A549 (cell line): ENCODE measurements at regions not wholly inside any gene's neighbourhood (a gene's known extent, or its start where the extent isn't known, plus 50 kb on each side); places are given as distances from the start of the nearest gene placed in this dataset.

Experiments
- CHD4 ChIP-seq: fragments of 200-600 bp; sonication (generic); IDR thresholded peaks from 2 replicates; pipeline ENCODE4 v1.6.1; 2016; ENCODE audit warnings: antibody characterized with exemption, mild to moderate bottlenecking, borderline replicate concordance
- CTCF ChIP-seq: fragments of >200 bp; sonication (Bioruptor Twin); formaldehyde crosslinking; IDR thresholded peaks from 3 replicates; pipeline ENCODE4 v1.5.1; 2016
- EHMT2 ChIP-seq: fragments of 200-600 bp; sonication (generic); IDR thresholded peaks from 2 replicates; pipeline ENCODE4 v1.6.1; 2016; ENCODE audit warnings: antibody characterized with exemption, low read depth, mild to moderate bottlenecking, moderate library complexity
- ELK1 ChIP-seq: fragments of 150-350 bp; IDR thresholded peaks from 2 replicates; pipeline ENCODE4 v1.6.1; 2014; ENCODE audit warnings: low read depth, mild to moderate bottlenecking, low read length
- KDM1A ChIP-seq: fragments of 200-600 bp; sonication (generic); IDR thresholded peaks from 2 replicates; pipeline ENCODE4 v1.6.1; 2016; ENCODE audit warnings: low read depth, mild to moderate bottlenecking

GRCh38 chr5:142421621-142422397 is 97.0 kb upstream of the SPRY4 start:
- TF ChIP-seq CHD4 (no peak), CTCF (no peak), KDM1A (no peak), EHMT2 (no peak), ELK1 (no peak)
